ENCODE measurements at regions not wholly inside any gene's neighbourhood (a gene's known extent, or its start where the extent isn't known, plus 50 kb on each side); places are given as distances from the start of the nearest gene placed in this dataset.

DNA sequence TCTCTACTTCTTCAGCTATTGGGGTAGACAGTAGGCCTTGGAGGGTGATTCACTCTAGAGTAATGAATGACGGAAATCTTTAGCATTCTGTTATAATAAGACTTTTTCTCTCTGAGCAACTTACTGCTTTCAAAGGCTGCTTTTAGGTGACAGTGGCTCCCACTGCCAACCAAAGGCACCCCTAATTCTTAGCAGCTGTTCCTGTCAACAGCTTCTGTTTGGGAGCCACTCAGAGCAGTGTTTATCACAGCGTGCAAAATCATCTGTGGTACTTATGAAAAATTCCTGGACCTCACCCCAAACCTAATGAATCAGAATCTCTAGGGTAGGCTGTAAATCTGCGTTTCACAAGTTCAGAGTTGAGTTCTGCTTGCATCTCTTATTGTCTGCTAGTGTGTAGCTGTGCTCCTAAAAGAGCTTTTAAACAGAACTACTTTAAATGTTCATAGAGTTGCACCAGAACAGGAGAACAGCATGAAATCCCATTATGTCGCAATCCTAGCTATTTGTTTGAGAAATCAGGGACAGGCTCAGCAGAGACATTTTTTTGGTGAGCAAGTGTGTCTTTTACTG, 52.8 kb upstream of the POU4F2 start:
- POLR2A ChIA-PET, result no interaction called here
- Histone ChIP-seq H3K4me3 (ENCODE audit: control extremely low read depth in 1 of 5, extremely low read depth in 1 of 5, insufficient read depth in 1 of 5, low read depth in 2 of 5, low read length in 4 of 5) (no peak overlapping the region), H3K9me3 (ENCODE audit: control extremely low read depth in 1 of 3, control insufficient read depth in 2 of 3, insufficient read depth in 1 of 3, low read length in 2 of 3) (peaks cover 0 to 3% (median 0%) of the 10 kb centered on the region in 3 donors), H3K36me3 (replicated peaks in 1 of 2; ENCODE audit: control extremely low read depth in 1 of 2, control insufficient read depth in 1 of 2, extremely low read depth in 1 of 2, insufficient read depth in 2 of 2, low read length in 1 of 2) (no peaks in the 10 kb centered on the region), H2AFZ (ENCODE audit: insufficient read depth, low read depth, low read length, poor library complexity, severe bottlenecking) (no peak overlapping the region), H3K9ac (ENCODE audit: low read length) (no peak overlapping the region), H4K20me1 (ENCODE audit: control insufficient read depth, insufficient read depth, low read length, poor library complexity, severe bottlenecking) (no peaks in the 10 kb centered on the region), H3K4me2 (replicated peaks; ENCODE audit: low read depth, low read length, poor library complexity, severe bottlenecking) (no peak overlapping the region), H3K27me3 (replicated peaks in 1 of 4; ENCODE audit: control extremely low read depth in 1 of 4, control insufficient read depth in 3 of 4, insufficient read depth in 4 of 4, low read length in 3 of 4) (no peaks in the 10 kb centered on the region), H3K79me2 (ENCODE audit: control insufficient read depth, insufficient read depth, low read length) (no peaks in the 10 kb centered on the region), H3K27ac (ENCODE audit: low read length in 2 of 2) (no peak overlapping the region), H3K4me1 (ENCODE audit: control insufficient read depth in 2 of 2, insufficient read depth in 2 of 2, low read length in 2 of 2) (no peaks in the 10 kb centered on the region)
- H3K9me3 Mint-ChIP-seq (ENCODE audit: insufficient read depth), result no peaks in the 10 kb centered on the region
- 100% methylated on average over 1 of the region's 4 CpGs for WGBS (ENCODE audit: insufficient coverage)
- DNase-seq (no peak), ATAC-seq (ENCODE audit: low read depth) (no peak)
- peaks cover 10% of the 10 kb centered on the region for H3K27me3 Mint-ChIP-seq
- no peaks in the 10 kb centered on the region for H3K4me1 Mint-ChIP-seq
- no peak overlapping the region for H3K4me3 Mint-ChIP-seq
- H3K27ac Mint-ChIP-seq, result no peak overlapping the region
- CTCF ChIA-PET, result interaction anchor here (0.7 kb wide), 2 partner anchors 47 to 90 kb away, joined by 3 read pairs; no protein-coding TSS in a partner anchor
- TF ChIP-seq CTCF (IDR thresholded peaks at IDR 0.05), result no peak
- no peak for TF ChIP-seq EZH2 (IDR thresholded peaks at IDR 0.05; ENCODE audit: borderline replicate concordance, insufficient read depth, low read depth, low read length, poor library complexity, severe bottlenecking)
- intact Hi-C loops (cut with micrococcal nuclease), result no loop called here

Small RNA genes in the stretch of these regions (small RNA-seq; reads per million reads assigned to genes)
- gene RNU1-44P (ENCODE audit: insufficient read length, low read depth, low replicate concordance), result 19.5 reads per million, percentile 89 among the genes with 10 or more reads in this experiment
